Activated CD8-positive, alpha-beta memory T cell treated with anti-CD3 and anti-CD28 coated beads, Interleukin-2, amount 50 U/mL, for 24 hours (primary cell): ENCODE measurements at regions not wholly inside any gene's neighbourhood (a gene's known extent, or its start where the extent isn't known, plus 50 kb on each side); places are given as distances from the start of the nearest gene placed in this dataset.
"Not testable (repeated sequence)": the region's sequence is repeated elsewhere in the genome, so short reads cannot be mapped to it uniquely, and the experiment has no call there.

Experiments used
- DNase-seq: peaks from one replicate; pipeline ENCODE4 v3.0.0-alpha.2; 2020; ENCODE audit errors: extremely low read depth

DNA sequence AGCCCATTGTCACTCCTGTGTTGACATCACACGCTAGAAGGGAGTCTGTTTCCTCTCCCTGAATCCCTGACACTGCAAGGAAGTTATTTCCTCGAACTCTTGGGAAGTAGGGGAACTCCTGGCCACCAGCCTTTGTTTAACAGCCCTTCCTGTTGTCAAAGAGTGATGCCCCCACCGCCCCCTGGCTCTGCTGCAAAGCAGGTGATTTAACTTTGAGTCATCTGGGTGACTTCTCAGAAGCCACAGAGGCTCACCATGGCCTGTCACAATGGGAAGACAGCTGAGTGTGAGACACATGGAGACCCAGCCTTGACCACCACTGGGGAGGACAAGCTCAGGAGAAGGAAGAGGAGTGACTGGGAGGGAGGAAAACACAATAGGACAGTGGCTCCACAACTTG lies 182.8 kb downstream of the PSMG1 start:
- no peak for DNase-seq

- DNase-seq: no peak
Observed at GRCh38 chr21:38999161-38999560, 184.1 kb downstream of the PSMG1 start.

DNA sequence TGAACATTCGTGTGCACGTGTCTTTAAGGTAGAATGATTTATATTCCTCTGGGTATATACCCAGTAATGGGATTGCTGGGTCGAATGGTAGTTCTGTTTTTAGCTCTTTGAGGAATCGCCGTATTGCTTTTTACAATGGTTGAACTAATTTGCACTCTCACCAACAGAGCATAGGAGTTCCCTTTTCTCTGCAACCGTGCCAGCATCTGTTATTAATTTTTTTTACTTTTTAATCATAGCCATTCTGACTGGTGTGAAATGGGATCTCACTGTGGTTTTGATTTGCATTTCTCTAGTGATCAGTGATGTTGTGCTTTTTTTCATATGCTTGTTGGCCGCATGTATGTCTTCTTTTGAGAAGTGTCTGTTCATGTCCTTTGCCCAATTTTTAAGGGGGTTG lies 185.0 kb downstream of the PSMG1 start:
- DNase-seq: not testable (repeated sequence)

GRCh38 chr21:38997843-38998175 lies 185.4 kb downstream of the PSMG1 start:
- not testable (repeated sequence) for DNase-seq

GRCh38 chr21:38997051-38997842 lies 186.0 kb downstream of the PSMG1 start:
- DNase-seq: no peak

DNA sequence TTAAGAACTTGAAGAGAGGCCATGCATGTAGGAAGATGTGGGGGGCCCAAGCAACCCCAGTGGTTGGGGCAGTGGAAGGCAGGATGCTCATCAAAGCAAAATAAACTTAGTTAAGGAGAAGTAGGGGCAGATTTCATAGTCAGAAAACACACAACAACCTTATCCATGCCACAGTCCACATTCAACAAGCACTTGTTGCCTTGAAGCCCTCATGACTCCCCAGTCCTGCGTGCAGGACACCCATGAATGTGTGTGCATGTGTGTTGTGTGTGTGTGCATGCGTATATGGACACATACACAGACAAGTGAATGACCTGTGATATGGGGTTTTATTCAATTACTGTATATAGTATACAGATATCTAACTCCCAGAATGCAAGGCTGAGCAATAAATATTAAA lies 186.9 kb downstream of the PSMG1 start:
- no peak for DNase-seq

DNA sequence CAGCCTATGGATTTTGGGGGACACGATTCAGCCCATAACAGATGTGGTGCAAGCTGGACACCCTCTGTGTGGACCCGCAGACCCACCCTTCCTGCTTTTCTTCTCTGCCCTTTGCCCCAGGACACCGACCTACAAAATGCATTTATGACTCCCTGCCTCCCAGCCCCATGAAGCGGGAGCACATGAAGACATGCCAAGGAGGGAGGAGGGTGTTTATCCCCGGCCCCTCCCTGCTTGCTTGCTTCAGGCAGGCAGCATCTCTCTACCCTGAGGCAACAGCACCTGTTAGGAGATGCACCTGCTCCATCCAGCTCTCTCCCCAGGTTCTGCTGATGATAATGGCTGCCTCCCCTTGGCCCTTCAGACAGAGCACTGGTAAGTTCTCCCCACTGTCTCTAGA lies 187.5 kb downstream of the PSMG1 start:
- DNase-seq: no peak

GRCh38 chr21:38995071-38995669 lies 188.1 kb downstream of the PSMG1 start:
- DNase-seq: no peak

DNA sequence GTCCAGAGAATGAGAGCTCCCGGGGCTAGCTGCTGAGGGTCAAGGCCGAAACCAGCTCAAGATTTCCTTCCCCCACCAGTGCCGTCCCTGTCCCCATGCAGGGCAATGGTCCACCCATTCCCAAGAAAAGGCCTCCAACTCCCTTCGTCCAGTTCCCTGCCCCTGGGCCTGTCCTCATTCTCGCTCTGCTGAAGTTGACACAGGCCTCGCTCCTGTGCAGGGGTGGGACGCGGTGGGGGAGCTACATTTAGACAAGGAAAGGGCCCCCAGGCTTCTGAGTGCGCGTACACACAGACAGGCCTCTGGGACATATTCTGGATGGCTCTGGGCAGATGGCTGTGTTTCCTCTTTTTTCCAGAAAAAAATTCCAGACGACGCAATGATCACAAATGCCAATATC lies 188.3 kb downstream of the ETS2 start:
- DNase-seq: no peak

DNA sequence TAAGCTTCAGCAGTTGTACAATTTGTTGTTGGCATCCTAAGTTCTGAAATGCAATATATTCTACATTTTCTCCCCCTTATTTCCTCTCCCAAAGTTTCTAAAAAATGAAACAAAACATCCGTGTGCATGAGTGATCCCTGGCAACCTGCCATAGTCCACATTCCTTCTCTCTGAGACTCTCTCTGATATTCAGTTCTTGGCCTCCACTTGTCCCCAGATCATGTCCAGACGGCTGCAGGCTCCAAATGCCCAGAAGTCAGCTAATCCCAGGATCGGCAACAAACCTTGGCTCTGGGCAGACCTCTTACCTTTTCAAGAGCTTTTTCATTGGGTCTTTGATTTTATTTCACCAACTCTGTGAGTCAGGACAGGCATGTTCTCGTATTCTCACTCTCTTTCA lies 187.8 kb downstream of the ETS2 start:
- no peak for DNase-seq

GRCh38 chr21:38992737-38993136 lies 187.0 kb downstream of the ETS2 start:
- no peak for DNase-seq

GRCh38 chr21:38990424-38990794 lies 184.7 kb downstream of the ETS2 start:
- DNase-seq: no peak

GRCh38 chr21:38989745-38990423 lies 184.2 kb downstream of the ETS2 start:
- DNase-seq: no peak

- no peak for DNase-seq
Observed at GRCh38 chr21:38989379-38989744, 183.6 kb downstream of the ETS2 start.

DNA sequence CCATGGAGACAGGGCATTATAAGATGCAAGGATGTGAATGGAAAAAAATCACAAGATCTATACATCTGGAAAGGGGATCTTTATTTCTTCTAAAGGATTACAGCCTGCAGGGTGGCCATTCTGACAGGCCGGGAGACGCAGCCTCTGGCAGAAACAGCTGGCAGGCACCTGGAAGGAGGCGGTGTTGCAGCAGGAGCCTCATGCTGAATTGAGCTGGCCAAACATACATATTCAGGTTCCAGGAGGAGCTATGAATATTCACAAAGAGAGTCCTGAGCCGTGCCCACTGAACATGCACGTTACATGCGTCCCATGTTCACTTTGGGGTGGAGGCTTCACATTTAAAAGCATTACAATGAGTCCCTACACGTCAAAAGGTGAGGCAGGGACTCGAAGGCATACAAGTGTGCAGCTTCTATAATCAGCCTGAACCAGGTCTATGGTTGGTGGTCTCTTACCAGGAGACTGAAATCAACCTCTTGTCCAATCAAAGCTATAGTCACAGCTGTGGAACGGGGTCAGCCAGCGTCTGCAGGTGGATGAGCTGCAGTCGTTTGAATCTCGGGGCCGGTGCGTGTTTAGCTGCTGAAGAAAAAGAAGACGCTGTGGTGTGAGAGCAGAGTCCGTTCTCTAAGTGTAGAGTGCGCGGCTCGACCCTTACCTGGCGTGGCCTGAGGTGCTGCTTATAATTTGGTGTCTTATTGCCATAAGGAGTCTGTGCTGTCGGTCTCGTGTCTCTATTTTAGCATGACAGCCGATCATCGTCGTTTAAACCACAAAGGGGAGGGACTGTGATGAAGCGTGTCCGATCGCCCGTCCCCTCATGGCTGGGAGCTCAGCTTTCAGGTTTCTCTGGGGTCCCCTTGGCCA lies 183.0 kb downstream of the ETS2 start:
- no peak for DNase-seq

- DNase-seq: no peak
Observed at GRCh38 chr21:38987633-38988508, 182.1 kb downstream of the ETS2 start.

GRCh38 chr21:38986806-38987632 lies 181.3 kb downstream of the ETS2 start:
- DNase-seq: no peak

GRCh38 chr21:38986406-38986805 lies 180.7 kb downstream of the ETS2 start:
- DNase-seq: no peak

DNA sequence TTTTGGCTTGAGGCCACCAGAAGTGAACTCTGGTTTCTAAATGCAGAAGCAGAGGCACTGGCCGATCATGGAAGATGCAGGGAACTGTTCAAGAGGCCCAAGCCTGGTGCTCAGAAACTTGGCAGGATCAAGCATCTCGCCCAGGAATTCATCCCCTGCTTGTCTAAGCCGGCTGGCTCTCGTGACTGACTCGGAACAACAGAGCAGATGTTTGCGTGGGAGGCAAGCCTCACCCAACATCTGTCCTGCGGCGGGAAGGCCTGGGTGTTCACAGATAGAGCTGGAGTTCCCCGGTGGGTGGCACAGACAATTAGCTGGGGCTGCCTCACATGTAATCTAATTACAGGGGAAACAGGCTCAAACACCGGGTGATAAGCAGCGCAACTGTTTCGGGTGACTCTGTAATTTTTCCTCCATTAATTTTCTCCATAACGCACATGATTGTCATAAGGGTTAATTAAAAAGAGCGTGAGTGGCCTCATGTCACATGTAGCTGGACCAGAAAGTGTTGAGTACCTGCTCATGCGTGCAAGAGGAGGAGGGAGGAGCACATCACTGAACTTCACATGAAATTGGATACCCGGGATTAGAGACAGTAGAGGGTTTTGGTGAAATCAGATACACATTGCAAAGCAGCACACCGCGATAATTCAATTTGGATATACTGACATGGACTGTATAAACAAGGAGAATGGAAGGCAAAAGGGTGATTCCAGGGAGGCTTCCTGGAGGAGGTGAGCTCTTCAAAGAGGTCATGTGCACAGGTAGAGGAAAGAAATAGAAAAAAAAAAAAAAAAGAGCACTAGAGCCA lies 180.0 kb downstream of the ETS2 start:
- peak; percentile 23 for DNase-seq
